ENCODE measurements at regions not wholly inside any gene's neighbourhood (a gene's known extent, or its start where the extent isn't known, plus 50 kb on each side); places are given as distances from the start of the nearest gene placed in this dataset.

- Histone ChIP-seq H3K27ac (ENCODE audit: low read depth, low read length) (no peak overlapping the region), H3K9ac (ENCODE audit: extremely low read depth, low read length, poor library complexity, severe bottlenecking) (no peak overlapping the region), H3K4me3 (ENCODE audit: low read length) (no peak overlapping the region), H3K27me3 (ENCODE audit: control insufficient read depth, insufficient read depth, low read length, poor library complexity, severe bottlenecking) (no peaks in the 10 kb centered on the region), H3K9me3 (ENCODE audit: control insufficient read depth, low read length) (peaks cover 14% of the 10 kb centered on the region), H3K4me1 (ENCODE audit: control insufficient read depth, insufficient read depth, low read length) (peaks cover 5% of the 10 kb centered on the region), H3K36me3 (ENCODE audit: control insufficient read depth, insufficient read depth, low read length) (no peaks in the 10 kb centered on the region)
- H3K27me3 Mint-ChIP-seq (ENCODE audit: insufficient read depth): no peaks in the 10 kb centered on the region
- TF ChIP-seq, protein P1, sequence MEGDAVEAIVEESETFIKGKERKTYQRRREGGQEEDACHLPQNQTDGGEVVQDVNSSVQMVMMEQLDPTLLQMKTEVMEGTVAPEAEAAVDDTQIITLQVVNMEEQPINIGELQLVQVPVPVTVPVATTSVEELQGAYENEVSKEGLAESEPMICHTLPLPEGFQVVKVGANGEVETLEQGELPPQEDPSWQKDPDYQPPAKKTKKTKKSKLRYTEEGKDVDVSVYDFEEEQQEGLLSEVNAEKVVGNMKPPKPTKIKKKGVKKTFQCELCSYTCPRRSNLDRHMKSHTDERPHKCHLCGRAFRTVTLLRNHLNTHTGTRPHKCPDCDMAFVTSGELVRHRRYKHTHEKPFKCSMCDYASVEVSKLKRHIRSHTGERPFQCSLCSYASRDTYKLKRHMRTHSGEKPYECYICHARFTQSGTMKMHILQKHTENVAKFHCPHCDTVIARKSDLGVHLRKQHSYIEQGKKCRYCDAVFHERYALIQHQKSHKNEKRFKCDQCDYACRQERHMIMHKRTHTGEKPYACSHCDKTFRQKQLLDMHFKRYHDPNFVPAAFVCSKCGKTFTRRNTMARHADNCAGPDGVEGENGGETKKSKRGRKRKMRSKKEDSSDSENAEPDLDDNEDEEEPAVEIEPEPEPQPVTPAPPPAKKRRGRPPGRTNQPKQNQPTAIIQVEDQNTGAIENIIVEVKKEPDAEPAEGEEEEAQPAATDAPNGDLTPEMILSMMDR (conservative IDR thresholded peaks at IDR 0.05): no peak
- peaks cover 10% of the 10 kb centered on the region for H3K9me3 Mint-ChIP-seq
- H3K4me1 Mint-ChIP-seq: peaks cover 22% of the 10 kb centered on the region
- H3K27ac Mint-ChIP-seq: no peak overlapping the region
- no peak for DNase-seq
- no peaks in the 10 kb centered on the region for H3K36me3 Mint-ChIP-seq (ENCODE audit: low read depth)
- no peak overlapping the region for H3K4me3 Mint-ChIP-seq
Observed at GRCh38 chr4:141899541-141899940, 263.2 kb downstream of the IL15 start.

GRCh38 chr4:141900856-141901255, 264.5 kb downstream of the IL15 start:
- no peak overlapping the region for H3K27ac ChIP-seq (ENCODE audit: low read depth, low read length)
- peak overlapping the region; percentile 5 for H3K4me3 ChIP-seq (ENCODE audit: low read length)
- no peak overlapping the region for H3K4me3 Mint-ChIP-seq
- H3K27me3 ChIP-seq (ENCODE audit: control insufficient read depth, insufficient read depth, low read length, poor library complexity, severe bottlenecking): no peaks in the 10 kb centered on the region
- H3K4me1 Mint-ChIP-seq: peaks cover 22% of the 10 kb centered on the region
- H3K9me3 Mint-ChIP-seq: peaks cover 10% of the 10 kb centered on the region
- peaks cover 14% of the 10 kb centered on the region for H3K9me3 ChIP-seq (ENCODE audit: control insufficient read depth, low read length)
- H3K27me3 Mint-ChIP-seq (ENCODE audit: insufficient read depth): no peaks in the 10 kb centered on the region
- peaks cover 5% of the 10 kb centered on the region for H3K4me1 ChIP-seq (ENCODE audit: control insufficient read depth, insufficient read depth, low read length)
- no peak overlapping the region for H3K9ac ChIP-seq (ENCODE audit: extremely low read depth, low read length, poor library complexity, severe bottlenecking)
- no peak for DNase-seq
- H3K36me3 Mint-ChIP-seq (ENCODE audit: low read depth): no peaks in the 10 kb centered on the region
- H3K27ac Mint-ChIP-seq: no peak overlapping the region
- TF ChIP-seq, protein P1 (conservative IDR thresholded peaks at IDR 0.05): no peak
- no peaks in the 10 kb centered on the region for H3K36me3 ChIP-seq (ENCODE audit: control insufficient read depth, insufficient read depth, low read length)
- WGBS, 2 experiments (ENCODE audit: insufficient coverage in 1 of 2, insufficient read length in 1 of 2): 91% methylated on average over 4 of the region's 4 CpGs; no CpG with 5 or more reads in 1 of the 2 experiments

DNA sequence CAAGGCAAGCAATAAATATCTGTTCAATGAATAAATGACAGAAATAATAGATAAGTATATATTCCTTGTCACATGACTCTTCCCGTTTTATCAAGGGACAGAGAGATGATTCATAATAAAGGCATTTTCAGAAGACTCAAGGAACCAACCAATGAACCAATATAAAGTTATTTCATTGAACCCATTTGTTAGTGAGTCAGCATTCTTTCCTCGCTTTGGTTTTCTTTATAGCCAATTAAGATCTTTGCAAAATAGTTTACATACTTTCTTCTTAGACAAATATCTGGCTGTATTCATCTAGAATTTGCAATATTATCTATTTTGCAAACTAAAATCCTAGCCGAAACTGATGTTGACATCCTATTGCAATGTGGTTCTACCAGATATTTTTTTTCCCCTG, 269.4 kb downstream of the IL15 start:
- H3K36me3 ChIP-seq (ENCODE audit: control insufficient read depth, insufficient read depth, low read length): no peaks in the 10 kb centered on the region
- no peaks in the 10 kb centered on the region for H3K27me3 ChIP-seq (ENCODE audit: control insufficient read depth, insufficient read depth, low read length, poor library complexity, severe bottlenecking)
- no peaks in the 10 kb centered on the region for H3K36me3 Mint-ChIP-seq (ENCODE audit: low read depth)
- no peak overlapping the region for H3K9ac ChIP-seq (ENCODE audit: extremely low read depth, low read length, poor library complexity, severe bottlenecking)
- H3K4me1 ChIP-seq (ENCODE audit: control insufficient read depth, insufficient read depth, low read length): peaks cover 3% of the 10 kb centered on the region
- no peak for DNase-seq
- H3K4me3 Mint-ChIP-seq: no peak overlapping the region
- no peak overlapping the region for H3K27ac ChIP-seq (ENCODE audit: low read depth, low read length)
- peaks cover 10% of the 10 kb centered on the region for H3K9me3 Mint-ChIP-seq
- H3K27me3 Mint-ChIP-seq (ENCODE audit: insufficient read depth): no peaks in the 10 kb centered on the region
- H3K27ac Mint-ChIP-seq: no peak overlapping the region
- peaks cover 9% of the 10 kb centered on the region for H3K4me1 Mint-ChIP-seq
- peaks cover 14% of the 10 kb centered on the region for H3K9me3 ChIP-seq (ENCODE audit: control insufficient read depth, low read length)
- TF ChIP-seq, protein P1 (conservative IDR thresholded peaks at IDR 0.05): no peak
- no peak overlapping the region for H3K4me3 ChIP-seq (ENCODE audit: low read length)
- 81 to 100% methylated on average over 1 to 3 of the region's 3 CpGs for WGBS, 2 experiments (ENCODE audit: insufficient coverage in 1 of 2, insufficient read length in 1 of 2)

All from endodermal cell (in vitro differentiated cells).